Natural killer cell (primary cell): ENCODE measurements at regions not wholly inside any gene's neighbourhood (a gene's known extent, or its start where the extent isn't known, plus 50 kb on each side); places are given as distances from the start of the nearest gene placed in this dataset.

Source experiments
- ATAC-seq, 3 donors: fragments of 150-1000 bp in 2 of 3; fragments of 200-7000 bp in 1 of 3; cut with Tn5 transposase; 1 replicate in 1 of 3; 2 replicates in 2 of 3; pipeline ENCODE4 v1.10.0; 2021; ENCODE audit warnings: mild to moderate bottlenecking in 2 of 3, moderate library complexity in 2 of 3
- DNase-seq, 2 donors: peaks; one replicate each; pipeline versions ENCODE4 v3.0.0 to v3.0.0-alpha.2; 2013 to 2021; ENCODE audit warnings: mixed read lengths in 1 of 2
- H3K27ac ChIP-seq: one replicate; pipeline ENCODE4 v1.5.1; 2013; ENCODE audit warnings: mild to moderate bottlenecking, low read length
- H3K27me3 ChIP-seq: one replicate; pipeline ENCODE4 v1.6.1; 2013; ENCODE audit warnings: low read length; ENCODE audit not compliant: control insufficient read depth, insufficient read depth
- H3K36me3 ChIP-seq: one replicate; pipeline ENCODE4 v1.6.1; 2013; ENCODE audit warnings: low read length; ENCODE audit not compliant: control insufficient read depth, insufficient read depth
- H3K4me1 ChIP-seq: one replicate; pipeline ENCODE4 v1.6.1; 2013; ENCODE audit warnings: low read length; ENCODE audit not compliant: control insufficient read depth, insufficient read depth
- H3K4me3 ChIP-seq: one replicate; pipeline ENCODE4 v1.5.1; 2013; ENCODE audit warnings: low read length
- H3K9me3 ChIP-seq: one replicate; pipeline ENCODE4 v1.6.1; 2013; ENCODE audit warnings: low read length; ENCODE audit not compliant: control insufficient read depth, insufficient read depth
- H3K27ac Mint-ChIP-seq, 2 donors: one replicate each; pipeline ENCODE4 v1.8.0; 2022; ENCODE audit warnings: mild to moderate bottlenecking in 2 of 2, mixed read lengths in 2 of 2, moderate library complexity in 1 of 2
- H3K27me3 Mint-ChIP-seq, 2 donors: one replicate each; pipeline ENCODE4 v1.8.0; 2022; ENCODE audit warnings: low read depth in 2 of 2, mixed read lengths in 2 of 2
- H3K36me3 Mint-ChIP-seq: one replicate; pipeline ENCODE4 v1.8.0; 2022; ENCODE audit warnings: mixed read lengths
- H3K4me1 Mint-ChIP-seq, 2 donors: one replicate each; pipeline ENCODE4 v1.8.0; 2022; ENCODE audit warnings: mixed read lengths in 2 of 2
- H3K4me3 Mint-ChIP-seq: one replicate; pipeline ENCODE4 v1.8.0; 2022; ENCODE audit warnings: mild to moderate bottlenecking, moderate library complexity, mixed read lengths
- H3K9me3 Mint-ChIP-seq, 2 donors: one replicate each; pipeline ENCODE4 v1.8.0; 2022; ENCODE audit warnings: mixed read lengths in 2 of 2
- WGBS: methylation state at CpG from one replicate; pipeline ENCODE4 v1.1.7; 2013; ENCODE audit warnings: missing lambda C conversion rate; ENCODE audit not compliant: insufficient coverage; 5-methylcytosine and 5-hydroxymethylcytosine counted together
- intact Hi-C: fragments of 100-400 bp; cut with micrococcal nuclease; formaldehyde crosslinking; loops from one replicate; pipeline ENCODE4 v1.14.2; 2022
- TF ChIP-seq, protein P1 (sequence below): fragments of 200-600 bp; IDR thresholded peaks from one replicate; pipeline ENCODE4 v1.8.0; 2022; ENCODE audit warnings: antibody characterized with exemption

- no peaks in the 10 kb centered on the region for H3K27me3 Mint-ChIP-seq
- peaks cover 2 to 3% of the 10 kb centered on the region in 2 donors for H3K9me3 Mint-ChIP-seq
- Histone ChIP-seq H3K9me3 (no peaks in the 10 kb centered on the region), H3K4me1 (no peaks in the 10 kb centered on the region), H3K4me3 (no peak overlapping the region), H3K27me3 (no peaks in the 10 kb centered on the region), H3K36me3 (no peaks in the 10 kb centered on the region), H3K27ac (no peak overlapping the region)
- ATAC-seq = no peak
- no peaks in the 10 kb centered on the region for H3K4me1 Mint-ChIP-seq
- 92% methylated on average over 4 of the region's 8 CpGs for WGBS
- no peaks in the 10 kb centered on the region for H3K36me3 Mint-ChIP-seq
- intact Hi-C loops = no loop called here
- H3K4me3 Mint-ChIP-seq = no peak overlapping the region
- TF ChIP-seq, protein P1, sequence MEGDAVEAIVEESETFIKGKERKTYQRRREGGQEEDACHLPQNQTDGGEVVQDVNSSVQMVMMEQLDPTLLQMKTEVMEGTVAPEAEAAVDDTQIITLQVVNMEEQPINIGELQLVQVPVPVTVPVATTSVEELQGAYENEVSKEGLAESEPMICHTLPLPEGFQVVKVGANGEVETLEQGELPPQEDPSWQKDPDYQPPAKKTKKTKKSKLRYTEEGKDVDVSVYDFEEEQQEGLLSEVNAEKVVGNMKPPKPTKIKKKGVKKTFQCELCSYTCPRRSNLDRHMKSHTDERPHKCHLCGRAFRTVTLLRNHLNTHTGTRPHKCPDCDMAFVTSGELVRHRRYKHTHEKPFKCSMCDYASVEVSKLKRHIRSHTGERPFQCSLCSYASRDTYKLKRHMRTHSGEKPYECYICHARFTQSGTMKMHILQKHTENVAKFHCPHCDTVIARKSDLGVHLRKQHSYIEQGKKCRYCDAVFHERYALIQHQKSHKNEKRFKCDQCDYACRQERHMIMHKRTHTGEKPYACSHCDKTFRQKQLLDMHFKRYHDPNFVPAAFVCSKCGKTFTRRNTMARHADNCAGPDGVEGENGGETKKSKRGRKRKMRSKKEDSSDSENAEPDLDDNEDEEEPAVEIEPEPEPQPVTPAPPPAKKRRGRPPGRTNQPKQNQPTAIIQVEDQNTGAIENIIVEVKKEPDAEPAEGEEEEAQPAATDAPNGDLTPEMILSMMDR = no peak
- DNase-seq = no peak
- no peak overlapping the region for H3K27ac Mint-ChIP-seq
These were observed 179.4 kb downstream of the SHOX2 start for GRCh38 chr3:157926822-157927221.

DNA sequence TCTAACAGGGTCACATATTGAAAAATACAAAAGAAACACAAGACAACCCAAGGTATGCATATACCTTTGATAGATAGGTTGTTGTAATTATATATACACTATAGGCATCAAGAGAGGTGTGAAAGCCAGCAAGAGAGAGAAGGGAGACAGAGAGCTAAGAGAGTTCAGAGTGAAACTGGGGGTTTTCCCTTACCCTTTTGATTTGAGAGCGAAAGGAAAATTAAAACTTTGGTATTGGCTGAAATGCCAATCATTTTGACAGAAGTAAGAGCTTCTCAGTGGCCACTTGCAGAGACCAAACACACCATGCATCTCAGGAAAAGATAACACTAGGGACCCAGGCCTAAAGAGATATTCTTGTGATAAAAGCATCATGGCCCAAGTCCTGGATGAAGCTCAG, 183.6 kb downstream of the SHOX2 start:
- ATAC-seq = no peak
- H3K4me1 Mint-ChIP-seq = no peaks in the 10 kb centered on the region
- 89% methylated on average over 1 of the region's 1 CpG for WGBS

GRCh38 chr3:157921811-157922210, 184.4 kb downstream of the SHOX2 start:
- Mint-ChIP-seq H3K36me3 (no peaks in the 10 kb centered on the region), H3K27ac (no peak overlapping the region), H3K4me3 (no peak overlapping the region), H3K4me1 (no peaks in the 10 kb centered on the region), H3K27me3 (no peaks in the 10 kb centered on the region), H3K9me3 (peaks cover 2 to 7% of the 10 kb centered on the region in 2 donors)
- no peak overlapping the region for H3K27ac ChIP-seq
- H3K27me3 ChIP-seq = no peaks in the 10 kb centered on the region
- 80% methylated on average over 3 of the region's 3 CpGs for WGBS
- H3K9me3 ChIP-seq = no peaks in the 10 kb centered on the region
- intact Hi-C loops = no loop called here
- H3K4me1 ChIP-seq = no peaks in the 10 kb centered on the region
- DNase-seq (no peak), ATAC-seq (no peak)
- TF ChIP-seq, protein P1 = no peak
- no peaks in the 10 kb centered on the region for H3K36me3 ChIP-seq
- no peak overlapping the region for H3K4me3 ChIP-seq

More for the DNA sequence above, 183.6 kb downstream of the SHOX2 start:
- no peak overlapping the region for H3K4me3 Mint-ChIP-seq
- H3K9me3 Mint-ChIP-seq = peaks cover 2 to 7% of the 10 kb centered on the region in 2 donors
- no peaks in the 10 kb centered on the region for H3K4me1 ChIP-seq
- no peaks in the 10 kb centered on the region for H3K27me3 Mint-ChIP-seq
- no peaks in the 10 kb centered on the region for H3K9me3 ChIP-seq
- no peak overlapping the region for H3K27ac ChIP-seq
- H3K27ac Mint-ChIP-seq = no peak overlapping the region
- H3K36me3 ChIP-seq = no peaks in the 10 kb centered on the region
- no peaks in the 10 kb centered on the region for H3K36me3 Mint-ChIP-seq
- no peaks in the 10 kb centered on the region for H3K27me3 ChIP-seq
- H3K4me3 ChIP-seq = no peak overlapping the region
- intact Hi-C loops = no loop called here
- TF ChIP-seq, protein P1 = no peak
- DNase-seq = no peak
